ENCODE measurements at regions not wholly inside any gene's neighbourhood (a gene's known extent, or its start where the extent isn't known, plus 50 kb on each side); places are given as distances from the start of the nearest gene placed in this dataset.

DNA sequence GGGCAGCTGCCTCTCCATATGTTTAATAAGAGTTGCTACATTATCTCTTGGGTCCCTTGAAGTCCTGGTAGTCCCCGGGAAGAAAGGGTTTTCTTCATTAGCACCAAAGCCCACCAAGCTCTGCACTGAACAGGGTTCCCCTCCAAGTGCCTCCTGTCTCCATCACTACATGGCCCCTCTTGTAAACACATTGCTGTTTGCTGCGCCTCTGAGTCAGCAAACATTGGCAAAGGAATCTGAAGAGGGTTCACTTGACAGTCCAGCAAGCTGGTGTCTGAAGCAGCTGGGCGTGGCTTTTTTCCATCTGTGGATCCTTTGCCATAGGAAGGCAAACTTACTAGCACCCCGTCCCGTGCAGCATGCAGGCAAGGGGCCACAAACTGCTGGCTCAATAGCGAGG is 82.8 kb downstream of the TEX51 start:
- no peaks in the 10 kb centered on the region for H3K23me2 ChIP-seq (ENCODE audit: low read depth, low read length)
- no peak overlapping the region for H3K56ac ChIP-seq (replicated peaks; ENCODE audit: insufficient read length, low read depth, low read length)
- no peak overlapping the region for H3K4ac ChIP-seq (replicated peaks; ENCODE audit: insufficient read length, low read depth, low read length)
- no peak overlapping the region for H4K5ac ChIP-seq (ENCODE audit: insufficient read length, low read depth, low read length)
- no peak overlapping the region for H2BK12ac ChIP-seq (ENCODE audit: low read depth, low read length)
- H3K79me2 ChIP-seq (ENCODE audit: control insufficient read depth in 1 of 2, insufficient read depth in 2 of 2, low read length in 2 of 2), result no peaks in the 10 kb centered on the region
- H3K79me1 ChIP-seq (ENCODE audit: low read depth, low read length), result no peaks in the 10 kb centered on the region
- no peak for DNase-seq (ENCODE audit: low read depth in 1 of 2, low spot score in 2 of 2)
- no peak overlapping the region for H4K8ac ChIP-seq (ENCODE audit: extremely low read depth, insufficient read depth, low read length)
- H4K91ac ChIP-seq (replicated peaks; ENCODE audit: insufficient read length, low read length), result no peak overlapping the region
- no peaks in the 10 kb centered on the region for H3K36me3 ChIP-seq (ENCODE audit: control insufficient read depth in 2 of 4, insufficient read depth in 4 of 4, low read length in 3 of 4)
- H3K23ac ChIP-seq (ENCODE audit: insufficient read length), result no peak overlapping the region
- no peak overlapping the region for H2AFZ ChIP-seq (ENCODE audit: low read length)
- POLR2A ChIA-PET (ENCODE audit: partially characterized antibody), result no interaction called here
- no peak overlapping the region for H2BK20ac ChIP-seq (ENCODE audit: low read length)
- 89% methylated on average over 6 of the region's 6 CpGs; no CpG with 5 or more reads in 1 of the 2 experiments for WGBS, 2 experiments (ENCODE audit: extremely low coverage in 1 of 2, insufficient coverage in 1 of 2, insufficient read length in 1 of 2, insufficient replicate concordance in 2 of 2, low coverage in 1 of 2, low lambda C conversion rate in 2 of 2, missing lambda C conversion rate in 1 of 2)
- H2AK5ac ChIP-seq (ENCODE audit: low read depth, low read length), result no peak overlapping the region
- H4K20me1 ChIP-seq (replicated peaks in 1 of 2; ENCODE audit: control insufficient read depth in 1 of 2, insufficient read depth in 2 of 2, low read length in 2 of 2), result no peaks in the 10 kb centered on the region
- H2BK15ac ChIP-seq (ENCODE audit: low read length), result no peak overlapping the region
- H3K27ac ChIP-seq (ENCODE audit: low read depth, low read length), result no peak overlapping the region
- peaks cover 0 to under 1% (median 0%) of the 10 kb centered on the region in 4 experiments; a peak in 3 of 7 replicates for H3K4me1 ChIP-seq (replicated peaks in 1 of 4; ENCODE audit: control insufficient read depth in 3 of 4, insufficient read depth in 4 of 4, low read length in 3 of 4)
- H3K27me3 ChIP-seq (replicated peaks in 1 of 4; ENCODE audit: control insufficient read depth in 3 of 4, extremely low read depth in 1 of 4, insufficient read depth in 3 of 4, low read length in 3 of 4), result no peaks in the 10 kb centered on the region; a peak in 1 of 7 replicates
- H3K9me3 ChIP-seq (ENCODE audit: insufficient read depth in 2 of 2, low read depth in 1 of 2, low read length in 1 of 2), result no peaks in the 10 kb centered on the region
- H3K4me3 ChIP-seq (ENCODE audit: extremely low read depth in 1 of 4, insufficient read depth in 2 of 4, low read depth in 3 of 4, low read length in 4 of 4), result no peak overlapping the region
- CTCF ChIA-PET (ENCODE audit: partially characterized antibody), result interaction anchor here (1.6 to 1.7 kb wide), 2 partner anchors 9 to 69 kb away, joined by 3 to 5 read pairs; no protein-coding TSS in a partner anchor
- no peak overlapping the region for H3K14ac ChIP-seq (ENCODE audit: insufficient read length)
- H3K9ac ChIP-seq (replicated peaks in 1 of 4; ENCODE audit: extremely low read depth in 1 of 4, low read depth in 3 of 4, low read length in 3 of 4), result no peak overlapping the region
- H2BK120ac ChIP-seq (replicated peaks; ENCODE audit: low read depth, low read length), result no peak overlapping the region
- no peak overlapping the region for H3K18ac ChIP-seq (ENCODE audit: extremely low read depth, low read length)
- no peak for FAIRE-seq
- no peak overlapping the region for H2BK5ac ChIP-seq (ENCODE audit: low read depth, low read length)
- no peak overlapping the region for H3K4me2 ChIP-seq (ENCODE audit: insufficient read depth in 1 of 2, low read depth in 2 of 2, low read length in 2 of 2)
- no peak for TF ChIP-seq SUZ12 (IDR thresholded peaks at IDR 0.05; ENCODE audit: low read length)
- no peak for TF ChIP-seq NANOG (IDR thresholded peaks at IDR 0.05; ENCODE audit: insufficient read depth, low read depth, low read length, poor library complexity, severe bottlenecking)
- TF ChIP-seq CBX5 (IDR thresholded peaks at IDR 0.05; ENCODE audit: low read depth, low read length), result no peak
- no peak for TF ChIP-seq RNF2 (IDR thresholded peaks at IDR 0.05; ENCODE audit: borderline replicate concordance, low read depth, low read length, missing control alignments, poor library complexity, severe bottlenecking)
- TF ChIP-seq KDM1A (IDR thresholded peaks at IDR 0.05; ENCODE audit: borderline replicate concordance, low read length), result no peak
- no peak for TF ChIP-seq BRCA1 (IDR thresholded peaks at IDR 0.05; ENCODE audit: low read depth, low read length)
- TF ChIP-seq SIRT6 (IDR thresholded peaks at IDR 0.05; ENCODE audit: low read length), result no peak
- TF ChIP-seq HDAC2 (IDR thresholded peaks at IDR 0.05; ENCODE audit: borderline replicate concordance in 1 of 2, low read depth in 2 of 2, low read length in 2 of 2), result no peak
- TF ChIP-seq YY1 (IDR thresholded peaks at IDR 0.05; ENCODE audit: low read depth, low read length), result no peak
- TF ChIP-seq SRF (IDR thresholded peaks at IDR 0.05; ENCODE audit: low read depth, low read length), result no peak
- no peak for TF ChIP-seq RAD21 (IDR thresholded peaks at IDR 0.05 in 1 of 2, conservative IDR thresholded peaks at IDR 0.05 in 1 of 2; ENCODE audit: low read depth in 2 of 2, low read length in 2 of 2)
- no peak for TF ChIP-seq EGR1 (IDR thresholded peaks at IDR 0.05; ENCODE audit: borderline replicate concordance, low read depth, low read length)
- no peak for TF ChIP-seq CHD1 (IDR thresholded peaks at IDR 0.05; ENCODE audit: low read depth, low read length)
- TF ChIP-seq POU5F1 (IDR thresholded peaks at IDR 0.05; ENCODE audit: low read depth, low read length), result no peak

Data from H1 (cell line).